Keratinocyte (primary cell): ENCODE measurements at regions not wholly inside any gene's neighbourhood (a gene's known extent, or its start where the extent isn't known, plus 50 kb on each side); places are given as distances from the start of the nearest gene placed in this dataset.

ENCODE experiments used
- EZH2 ChIP-seq: IDR thresholded peaks from one replicate; pipeline ENCODE4 v1.6.1; 2012; ENCODE audit warnings: inconsistent platforms, mild to moderate bottlenecking, low read length, moderate library complexity
- TF ChIP-seq, protein P1 (sequence below), 3 experiments: IDR thresholded peaks in 1 of 3; conservative IDR thresholded peaks in 1 of 3; optimal IDR thresholded peaks in 1 of 3; 2 replicates in 2 of 3; 3 replicates in 1 of 3; pipeline versions ENCODE3 to v1.5.1; 2011; ENCODE audit warnings: low read length in 3 of 3, mild to moderate bottlenecking in 3 of 3, moderate library complexity in 2 of 3, control low read depth in 1 of 3, inconsistent platforms in 1 of 3; ENCODE audit not compliant: insufficient read depth in 2 of 3; ENCODE audit errors: extremely low read depth in 1 of 3

DNA sequence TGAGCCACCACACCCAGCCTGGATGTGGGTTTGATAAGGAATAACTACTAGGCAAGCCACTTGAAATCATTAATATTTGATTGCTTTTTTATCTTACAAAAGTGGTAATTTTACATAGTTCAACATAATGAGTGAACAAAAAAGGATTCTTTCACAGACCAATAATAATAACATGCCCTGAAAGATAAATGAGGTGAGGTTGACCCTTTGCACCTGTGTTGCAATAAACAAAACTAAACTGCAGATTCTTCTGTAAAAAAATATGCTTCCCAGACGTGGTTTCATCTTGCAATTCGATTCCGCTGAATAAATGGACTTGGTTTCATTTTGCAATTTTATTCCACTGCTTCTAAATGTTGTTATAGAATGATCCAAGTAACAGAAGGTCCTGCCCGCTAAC is 1514.9 kb upstream of the TMEM132C start:
- TF ChIP-seq, protein P1, sequence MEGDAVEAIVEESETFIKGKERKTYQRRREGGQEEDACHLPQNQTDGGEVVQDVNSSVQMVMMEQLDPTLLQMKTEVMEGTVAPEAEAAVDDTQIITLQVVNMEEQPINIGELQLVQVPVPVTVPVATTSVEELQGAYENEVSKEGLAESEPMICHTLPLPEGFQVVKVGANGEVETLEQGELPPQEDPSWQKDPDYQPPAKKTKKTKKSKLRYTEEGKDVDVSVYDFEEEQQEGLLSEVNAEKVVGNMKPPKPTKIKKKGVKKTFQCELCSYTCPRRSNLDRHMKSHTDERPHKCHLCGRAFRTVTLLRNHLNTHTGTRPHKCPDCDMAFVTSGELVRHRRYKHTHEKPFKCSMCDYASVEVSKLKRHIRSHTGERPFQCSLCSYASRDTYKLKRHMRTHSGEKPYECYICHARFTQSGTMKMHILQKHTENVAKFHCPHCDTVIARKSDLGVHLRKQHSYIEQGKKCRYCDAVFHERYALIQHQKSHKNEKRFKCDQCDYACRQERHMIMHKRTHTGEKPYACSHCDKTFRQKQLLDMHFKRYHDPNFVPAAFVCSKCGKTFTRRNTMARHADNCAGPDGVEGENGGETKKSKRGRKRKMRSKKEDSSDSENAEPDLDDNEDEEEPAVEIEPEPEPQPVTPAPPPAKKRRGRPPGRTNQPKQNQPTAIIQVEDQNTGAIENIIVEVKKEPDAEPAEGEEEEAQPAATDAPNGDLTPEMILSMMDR (optimal IDR thresholded peaks at IDR 0.05 in 1 of 3, IDR thresholded peaks at IDR 0.05 in 1 of 3, conservative IDR thresholded peaks at IDR 0.05 in 1 of 3; ENCODE audit: extremely low read depth in 1 of 3, insufficient read depth in 2 of 3, low read length in 3 of 3), result no peak
- TF ChIP-seq EZH2, result no peak
